ENCODE measurements at regions not wholly inside any gene's neighbourhood (a gene's known extent, or its start where the extent isn't known, plus 50 kb on each side); places are given as distances from the start of the nearest gene placed in this dataset.

DNA sequence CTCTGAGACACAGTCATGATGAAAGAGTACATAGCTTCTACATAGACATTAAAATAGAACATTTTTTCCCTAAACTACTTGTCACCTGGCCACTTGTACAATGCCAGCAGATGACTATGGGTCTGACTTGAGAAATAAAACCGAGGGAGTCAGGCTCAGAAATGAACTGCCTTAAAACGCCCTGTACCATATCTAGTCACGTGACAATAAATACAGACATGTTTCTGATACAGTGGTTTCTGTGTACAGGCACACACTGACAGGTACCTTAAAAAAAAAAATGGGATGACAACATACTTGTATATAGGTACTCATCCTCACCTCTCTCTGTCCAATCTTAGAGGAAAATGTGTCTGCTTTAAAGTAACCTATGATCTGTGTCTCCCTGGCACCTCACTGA, 144.1 kb downstream of the SH3BGRL2 start (continued):
- TF ChIP-seq, protein P1, sequence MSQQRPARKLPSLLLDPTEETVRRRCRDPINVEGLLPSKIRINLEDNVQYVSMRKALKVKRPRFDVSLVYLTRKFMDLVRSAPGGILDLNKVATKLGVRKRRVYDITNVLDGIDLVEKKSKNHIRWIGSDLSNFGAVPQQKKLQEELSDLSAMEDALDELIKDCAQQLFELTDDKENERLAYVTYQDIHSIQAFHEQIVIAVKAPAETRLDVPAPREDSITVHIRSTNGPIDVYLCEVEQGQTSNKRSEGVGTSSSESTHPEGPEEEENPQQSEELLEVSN (IDR thresholded peaks at IDR 0.05), result no peak
- no peak for TF ChIP-seq EGR1 (IDR thresholded peaks at IDR 0.05; ENCODE audit: borderline replicate concordance, low read depth, low read length)
- no peak for TF ChIP-seq TAF7 (optimal IDR thresholded peaks at IDR 0.05; ENCODE audit: borderline replicate concordance, low read depth, low read length)
- TF ChIP-seq CEBPB (IDR thresholded peaks at IDR 0.05; ENCODE audit: low read depth, low read length), result no peak
- no peak for TF ChIP-seq HDAC2 (IDR thresholded peaks at IDR 0.05; ENCODE audit: borderline replicate concordance in 1 of 2, low read depth in 2 of 2, low read length in 2 of 2)
- no peak for TF ChIP-seq EZH2 (IDR thresholded peaks at IDR 0.05; ENCODE audit: low read depth, low read length, severe bottlenecking)
- TF ChIP-seq JUN (IDR thresholded peaks at IDR 0.05; ENCODE audit: low read depth, low read length), result no peak
- TF ChIP-seq HDAC6 (IDR thresholded peaks at IDR 0.05; ENCODE audit: low read depth, low read length), result no peak

All from H1 (cell line).